Naive thymus-derived CD4-positive, alpha-beta T cell (primary cell): ENCODE measurements at regions not wholly inside any gene's neighbourhood (a gene's known extent, or its start where the extent isn't known, plus 50 kb on each side); places are given as distances from the start of the nearest gene placed in this dataset.

ENCODE experiments used
- ATAC-seq: fragments of 150-1000 bp; cut with Tn5 transposase; 2 replicates; pipeline ENCODE4 v1.10.0; 2021; ENCODE audit warnings: mild to moderate bottlenecking, moderate library complexity
- CTCF ChIA-PET: fragments of 350-600 bp; sonication (Branson Sonifier 250); formaldehyde crosslinking; loops from one replicate; lab custom pipeline; 2021; ENCODE audit warnings: antibody characterized with exemption; lab: Charles Lee
- POLR2A ChIA-PET: fragments of 350-600 bp; sonication (Branson Sonifier 250); formaldehyde crosslinking; loops from one replicate; lab custom pipeline; 2021; ENCODE audit warnings: antibody characterized with exemption, inconsistent platforms; lab: Charles Lee
- DNase-seq, 9 donors: peaks; one replicate each; pipeline versions ENCODE4 v3.0.0 to v3.0.0-alpha.2; 2020 to 2022; ENCODE audit warnings: mixed read lengths in 1 of 9
- H3K27ac ChIP-seq: one replicate; pipeline ENCODE4 v1.7.0; 2013; ENCODE audit warnings: mild to moderate bottlenecking, low read depth, low read length, moderate library complexity
- H3K27me3 ChIP-seq, 2 donors: one replicate each; pipeline ENCODE4 v1.7.0; 2013; ENCODE audit warnings: low read length in 2 of 2, mild to moderate bottlenecking in 2 of 2, moderate library complexity in 2 of 2; ENCODE audit not compliant: control insufficient read depth in 2 of 2, insufficient read depth in 2 of 2
- H3K36me3 ChIP-seq, 3 experiments: 1 replicate in 2 of 3; 2 replicates in 1 of 3; pipeline ENCODE4 v1.7.0; 2013; ENCODE audit warnings: low read length in 3 of 3, mild to moderate bottlenecking in 3 of 3, moderate library complexity in 1 of 3; ENCODE audit not compliant: insufficient read depth in 3 of 3, control insufficient read depth in 2 of 3
- H3K4me1 ChIP-seq, 2 donors: one replicate each; pipeline ENCODE4 v1.7.0; 2013; ENCODE audit warnings: low read length in 2 of 2, mild to moderate bottlenecking in 2 of 2, moderate library complexity in 1 of 2; ENCODE audit not compliant: control insufficient read depth in 2 of 2, insufficient read depth in 2 of 2
- H3K4me3 ChIP-seq: 2 replicates; pipeline ENCODE4 v1.7.0; 2013; ENCODE audit warnings: mild to moderate bottlenecking, low read length
- H3K9me3 ChIP-seq, 3 experiments: 1 replicate in 2 of 3; 2 replicates in 1 of 3; pipeline ENCODE4 v1.7.0; 2013; ENCODE audit warnings: low read length in 3 of 3; ENCODE audit not compliant: control insufficient read depth in 2 of 3
- H3K27ac Mint-ChIP-seq, 9 donors: one replicate each; pipeline ENCODE4 v1.8.0; 2020 to 2022; ENCODE audit warnings: mixed read lengths in 9 of 9, mild to moderate bottlenecking in 8 of 9, moderate library complexity in 5 of 9, inconsistent platforms in 2 of 9
- H3K27me3 Mint-ChIP-seq, 5 donors: one replicate each; pipeline ENCODE4 v1.8.0; 2021 to 2022; ENCODE audit warnings: mixed read lengths in 5 of 5, mild to moderate bottlenecking in 1 of 5
- H3K36me3 Mint-ChIP-seq, 5 donors: one replicate each; pipeline ENCODE4 v1.8.0; 2020 to 2022; ENCODE audit warnings: mixed read lengths in 5 of 5, mild to moderate bottlenecking in 3 of 5, inconsistent platforms in 1 of 5
- H3K4me1 Mint-ChIP-seq, 7 donors: one replicate each; pipeline ENCODE4 v1.8.0; 2020 to 2022; ENCODE audit warnings: mixed read lengths in 7 of 7, mild to moderate bottlenecking in 3 of 7, inconsistent platforms in 1 of 7
- H3K4me3 Mint-ChIP-seq, 10 donors: one replicate each; pipeline ENCODE4 v1.8.0; 2020 to 2022; ENCODE audit warnings: mild to moderate bottlenecking in 10 of 10, mixed read lengths in 10 of 10, moderate library complexity in 6 of 10, inconsistent platforms in 2 of 10
- H3K9me3 Mint-ChIP-seq, 11 donors: one replicate each; pipeline ENCODE4 v1.8.0; 2020 to 2022; ENCODE audit warnings: mixed read lengths in 11 of 11, mild to moderate bottlenecking in 4 of 11, inconsistent platforms in 1 of 11, moderate library complexity in 1 of 11
- intact Hi-C, 2 donors: fragments of 100-400 bp; cut with micrococcal nuclease; formaldehyde crosslinking; loops; one replicate each; pipeline ENCODE4 v1.15.1; 2023

- Histone ChIP-seq H3K4me1 (no peaks in the 10 kb centered on the region), H3K9me3 (no peaks in the 10 kb centered on the region), H3K27me3 (no peaks in the 10 kb centered on the region), H3K4me3 (no peak overlapping the region), H3K36me3 (no peaks in the 10 kb centered on the region), H3K27ac (no peak overlapping the region)
- H3K36me3 Mint-ChIP-seq, result no peaks in the 10 kb centered on the region
- H3K9me3 Mint-ChIP-seq, result peaks cover 0 to 5% (median 0%) of the 10 kb centered on the region in 11 donors
- DNase-seq, result no peak
- H3K4me1 Mint-ChIP-seq, result peaks cover 0 to 1% (median 0%) of the 10 kb centered on the region in 7 donors
- no peak overlapping the region for H3K27ac Mint-ChIP-seq
- ChIA-PET CTCF (no interaction called here), POLR2A (no interaction called here)
- H3K27me3 Mint-ChIP-seq, result no peaks in the 10 kb centered on the region
- intact Hi-C loops, result no loop called here
- ATAC-seq, result no peak
- H3K4me3 Mint-ChIP-seq, result no peak overlapping the region
Measured at GRCh38 chr1:194586302-194586701, 1399.9 kb upstream of the B3GALT2 start.

- H3K27ac Mint-ChIP-seq, result no peak overlapping the region
- no peak for ATAC-seq
- POLR2A ChIA-PET, result no interaction called here
Measured at GRCh38 chr1:194584052-194584451, 1397.6 kb upstream of the B3GALT2 start.

GRCh38 chr1:194570476-194570875, 1384.1 kb upstream of the B3GALT2 start:
- Mint-ChIP-seq H3K27ac (no peak overlapping the region), H3K27me3 (no peaks in the 10 kb centered on the region), H3K4me1 (no peaks in the 10 kb centered on the region), H3K9me3 (no peaks in the 10 kb centered on the region), H3K36me3 (no peaks in the 10 kb centered on the region), H3K4me3 (no peak overlapping the region)
- intact Hi-C loops, result no loop called here
- Histone ChIP-seq H3K4me3 (no peak overlapping the region), H3K27me3 (no peaks in the 10 kb centered on the region), H3K4me1 (no peaks in the 10 kb centered on the region), H3K9me3 (no peaks in the 10 kb centered on the region), H3K36me3 (no peaks in the 10 kb centered on the region), H3K27ac (no peak overlapping the region)
- no peak for ATAC-seq
- CTCF ChIA-PET, result no interaction called here
- POLR2A ChIA-PET, result no interaction called here
- DNase-seq, result no peak

More at GRCh38 chr1:194584052-194584451, 1397.6 kb upstream of the B3GALT2 start:
- H3K9me3 Mint-ChIP-seq, result peaks cover 0 to 5% (median 0%) of the 10 kb centered on the region in 11 donors
- H3K4me3 Mint-ChIP-seq, result no peak overlapping the region
- no peaks in the 10 kb centered on the region for H3K27me3 ChIP-seq
- H3K27ac ChIP-seq, result no peak overlapping the region
- no peaks in the 10 kb centered on the region for H3K4me1 Mint-ChIP-seq
- DNase-seq, result no peak
- no peaks in the 10 kb centered on the region for H3K9me3 ChIP-seq
- H3K27me3 Mint-ChIP-seq, result no peaks in the 10 kb centered on the region
- CTCF ChIA-PET, result no interaction called here
- H3K36me3 ChIP-seq, result no peaks in the 10 kb centered on the region
- no peaks in the 10 kb centered on the region for H3K4me1 ChIP-seq
- no peaks in the 10 kb centered on the region for H3K36me3 Mint-ChIP-seq
- no peak overlapping the region for H3K4me3 ChIP-seq
- intact Hi-C loops, result no loop called here

- Mint-ChIP-seq H3K4me3 (no peak overlapping the region), H3K27ac (no peak overlapping the region), H3K36me3 (no peaks in the 10 kb centered on the region), H3K27me3 (no peaks in the 10 kb centered on the region), H3K4me1 (no peaks in the 10 kb centered on the region), H3K9me3 (no peaks in the 10 kb centered on the region)
- Histone ChIP-seq H3K36me3 (no peaks in the 10 kb centered on the region), H3K27me3 (no peaks in the 10 kb centered on the region), H3K4me1 (no peaks in the 10 kb centered on the region), H3K9me3 (no peaks in the 10 kb centered on the region), H3K4me3 (no peak overlapping the region), H3K27ac (no peak overlapping the region)
- intact Hi-C loops, result loop anchor here in 1 of 2 donors (5.0 kb wide), 1 partner anchor 51 kb away; no protein-coding TSS in a partner anchor
- ChIA-PET POLR2A (no interaction called here), CTCF (no interaction called here)
- ATAC-seq (no peak), DNase-seq (no peak)
Measured at GRCh38 chr1:194568610-194569009, 1382.2 kb upstream of the B3GALT2 start.

GRCh38 chr1:194548071-194548470, 1361.7 kb upstream of the B3GALT2 start:
- Mint-ChIP-seq H3K27ac (no peak overlapping the region), H3K27me3 (no peaks in the 10 kb centered on the region), H3K4me3 (no peak overlapping the region), H3K4me1 (no peaks in the 10 kb centered on the region), H3K9me3 (peaks cover 0 to 10% (median 0%) of the 10 kb centered on the region in 11 donors), H3K36me3 (no peaks in the 10 kb centered on the region)
- H3K27me3 ChIP-seq, result no peaks in the 10 kb centered on the region
- no peaks in the 10 kb centered on the region for H3K36me3 ChIP-seq
- H3K9me3 ChIP-seq, result no peaks in the 10 kb centered on the region
- H3K4me3 ChIP-seq, result no peak overlapping the region
- POLR2A ChIA-PET, result no interaction called here
- H3K4me1 ChIP-seq, result no peaks in the 10 kb centered on the region
- CTCF ChIA-PET, result no interaction called here
- H3K27ac ChIP-seq, result no peak overlapping the region
- DNase-seq, result no peak
- no peak for ATAC-seq
- intact Hi-C loops, result no loop called here

- ChIA-PET CTCF (no interaction called here), POLR2A (no interaction called here)
- Mint-ChIP-seq H3K4me3 (no peak overlapping the region), H3K9me3 (peaks cover 0 to 21% (median 1%) of the 10 kb centered on the region in 11 donors), H3K27me3 (no peaks in the 10 kb centered on the region), H3K27ac (no peak overlapping the region), H3K36me3 (no peaks in the 10 kb centered on the region), H3K4me1 (no peaks in the 10 kb centered on the region)
- intact Hi-C loops, result no loop called here
- H3K27me3 ChIP-seq, result no peaks in the 10 kb centered on the region
- H3K4me3 ChIP-seq, result no peak overlapping the region
- H3K4me1 ChIP-seq, result no peaks in the 10 kb centered on the region
- no peaks in the 10 kb centered on the region for H3K36me3 ChIP-seq
- DNase-seq, result no peak
- H3K27ac ChIP-seq, result no peak overlapping the region
- no peak for ATAC-seq
- H3K9me3 ChIP-seq, result no peaks in the 10 kb centered on the region
Measured at GRCh38 chr1:194544012-194544411, 1357.6 kb upstream of the B3GALT2 start.

GRCh38 chr1:194538453-194538852, 1352.0 kb upstream of the B3GALT2 start:
- Mint-ChIP-seq H3K36me3 (no peaks in the 10 kb centered on the region), H3K4me3 (no peak overlapping the region), H3K9me3 (peaks cover 0 to 11% (median 1%) of the 10 kb centered on the region in 11 donors), H3K27me3 (peaks cover 0 to 5% (median 3%) of the 10 kb centered on the region in 5 donors), H3K27ac (no peak overlapping the region), H3K4me1 (no peaks in the 10 kb centered on the region)
- no peaks in the 10 kb centered on the region for H3K36me3 ChIP-seq
- DNase-seq (no peak), ATAC-seq (no peak)
- H3K27me3 ChIP-seq, result no peaks in the 10 kb centered on the region
- no peak overlapping the region for H3K27ac ChIP-seq
- no peaks in the 10 kb centered on the region for H3K4me1 ChIP-seq
- no peaks in the 10 kb centered on the region for H3K9me3 ChIP-seq
- intact Hi-C loops, result no loop called here
- ChIA-PET POLR2A (no interaction called here), CTCF (interaction anchor here (0.7 kb wide), 1 partner anchor 557 kb away, joined by 3 read pairs; no protein-coding TSS in a partner anchor)
- H3K4me3 ChIP-seq, result no peak overlapping the region
